ENCODE measurements at regions not wholly inside any gene's neighbourhood (a gene's known extent, or its start where the extent isn't known, plus 50 kb on each side); places are given as distances from the start of the nearest gene placed in this dataset.

GRCh38 chr4:89579771-89580170 lies 257.2 kb downstream of the SNCA start:
- no peak for DNase-seq (ENCODE audit: low read depth, low spot score)
- no peak overlapping the region for H3K4me3 ChIP-seq (ENCODE audit: low read depth, low read length)
- TF ChIP-seq CTCF (IDR thresholded peaks at IDR 0.05; ENCODE audit: low read depth, low read length) = no peak
- in situ Hi-C loops (cut with HindIII; ENCODE audit: low sequenced_read_pairs) = no loop called here

- TF ChIP-seq CTCF (IDR thresholded peaks at IDR 0.05; ENCODE audit: low read depth, low read length) = no peak
- no peak for DNase-seq (ENCODE audit: low read depth, low spot score)
- no peak overlapping the region for H3K4me3 ChIP-seq (ENCODE audit: low read depth, low read length)
- in situ Hi-C loops (cut with HindIII; ENCODE audit: low sequenced_read_pairs) = no loop called here
Observed at GRCh38 chr4:89576246-89576645, 260.7 kb downstream of the SNCA start.

- DNase-seq (ENCODE audit: low read depth, low spot score) = no peak
- TF ChIP-seq CTCF (IDR thresholded peaks at IDR 0.05; ENCODE audit: low read depth, low read length) = no peak
- H3K4me3 ChIP-seq (ENCODE audit: low read depth, low read length) = no peak overlapping the region
- in situ Hi-C loops (cut with HindIII; ENCODE audit: low sequenced_read_pairs) = no loop called here
Observed at GRCh38 chr4:89575840-89576239, 261.1 kb downstream of the SNCA start.

- TF ChIP-seq CTCF (IDR thresholded peaks at IDR 0.05; ENCODE audit: low read depth, low read length) = no peak
- no peak overlapping the region for H3K4me3 ChIP-seq (ENCODE audit: low read depth, low read length)
- in situ Hi-C loops (cut with HindIII; ENCODE audit: low sequenced_read_pairs) = no loop called here
- DNase-seq (ENCODE audit: low read depth, low spot score) = no peak
Observed at GRCh38 chr4:89574176-89574575, 262.8 kb downstream of the SNCA start.

GRCh38 chr4:89573656-89574055 lies 263.3 kb downstream of the SNCA start:
- no peak for TF ChIP-seq CTCF (IDR thresholded peaks at IDR 0.05; ENCODE audit: low read depth, low read length)
- H3K4me3 ChIP-seq (ENCODE audit: low read depth, low read length) = no peak overlapping the region
- no peak for DNase-seq (ENCODE audit: low read depth, low spot score)
- in situ Hi-C loops (cut with HindIII; ENCODE audit: low sequenced_read_pairs) = no loop called here

GRCh38 chr4:89572224-89572858 lies 264.6 kb downstream of the SNCA start:
- H3K4me3 ChIP-seq (ENCODE audit: low read depth, low read length) = no peak overlapping the region
- TF ChIP-seq CTCF (IDR thresholded peaks at IDR 0.05; ENCODE audit: low read depth, low read length) = no peak
- DNase-seq (ENCODE audit: low read depth, low spot score) = peak; percentile 18
- in situ Hi-C loops (cut with HindIII; ENCODE audit: low sequenced_read_pairs) = no loop called here

GRCh38 chr4:89570931-89571330 lies 263.3 kb upstream of the GPRIN3 start:
- no peak overlapping the region for H3K4me3 ChIP-seq (ENCODE audit: low read depth, low read length)
- no peak for DNase-seq (ENCODE audit: low read depth, low spot score)
- TF ChIP-seq CTCF (IDR thresholded peaks at IDR 0.05; ENCODE audit: low read depth, low read length) = no peak
- in situ Hi-C loops (cut with HindIII; ENCODE audit: low sequenced_read_pairs) = no loop called here

All from astrocyte of the spinal cord (primary cell).